ENCODE measurements at regions not wholly inside any gene's neighbourhood (a gene's known extent, or its start where the extent isn't known, plus 50 kb on each side); places are given as distances from the start of the nearest gene placed in this dataset.

DNA sequence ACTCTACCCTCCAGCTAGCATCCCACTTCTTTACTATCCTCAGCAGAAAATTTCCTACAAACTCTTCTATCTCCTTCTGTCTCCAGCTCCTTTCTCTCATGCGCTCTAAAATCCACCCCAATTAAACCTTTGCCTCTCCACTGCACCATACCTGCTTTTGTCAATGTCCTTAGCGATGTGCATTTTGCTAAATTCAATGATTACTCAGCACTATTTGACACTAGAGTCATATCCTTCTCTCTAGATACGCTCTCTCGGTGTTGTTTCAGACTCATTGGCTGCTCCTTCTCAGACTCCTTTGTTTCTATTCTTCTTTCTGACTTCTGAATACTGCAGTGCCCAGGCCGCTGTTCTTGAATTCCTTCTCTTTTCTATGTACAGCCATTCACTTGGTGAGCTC lies 144.2 kb downstream of the HLX start:
- TF ChIP-seq CTCF (IDR thresholded peaks at IDR 0.05; ENCODE audit: extremely low read depth in 1 of 2, insufficient read depth in 1 of 2, low read depth in 1 of 2, low read length in 2 of 2) (no peak), POLR2A (IDR thresholded peaks at IDR 0.05; ENCODE audit: low read depth, low read length) (no peak)
- TF ChIP-seq, protein P1, sequence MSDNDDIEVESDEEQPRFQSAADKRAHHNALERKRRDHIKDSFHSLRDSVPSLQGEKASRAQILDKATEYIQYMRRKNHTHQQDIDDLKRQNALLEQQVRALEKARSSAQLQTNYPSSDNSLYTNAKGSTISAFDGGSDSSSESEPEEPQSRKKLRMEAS (IDR thresholded peaks at IDR 0.05; ENCODE audit: insufficient read depth, insufficient read length): no peak
